ENCODE measurements at regions not wholly inside any gene's neighbourhood (a gene's known extent, or its start where the extent isn't known, plus 50 kb on each side); places are given as distances from the start of the nearest gene placed in this dataset.

DNA sequence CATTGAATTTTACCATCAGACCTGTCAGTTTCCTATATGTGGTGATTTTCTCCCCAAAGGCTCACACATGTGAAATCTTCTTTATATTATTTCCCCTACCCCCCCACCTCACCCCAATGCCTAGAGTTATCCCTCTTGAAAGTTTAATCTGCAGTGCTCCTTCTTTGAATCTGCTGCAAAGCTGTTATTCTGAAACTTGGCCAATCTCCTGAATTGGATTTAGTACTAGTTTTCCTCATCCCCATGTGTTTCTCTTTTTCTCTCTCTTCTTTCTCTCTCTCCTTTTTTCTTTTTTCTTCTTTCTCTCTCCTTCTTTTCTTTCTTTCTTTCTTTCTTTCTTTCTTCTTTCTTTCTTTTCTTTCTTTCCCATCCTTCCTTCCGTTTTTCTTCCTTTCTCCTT is 886.2 kb downstream of the TYW1 start:
- TF ChIP-seq, protein P1, sequence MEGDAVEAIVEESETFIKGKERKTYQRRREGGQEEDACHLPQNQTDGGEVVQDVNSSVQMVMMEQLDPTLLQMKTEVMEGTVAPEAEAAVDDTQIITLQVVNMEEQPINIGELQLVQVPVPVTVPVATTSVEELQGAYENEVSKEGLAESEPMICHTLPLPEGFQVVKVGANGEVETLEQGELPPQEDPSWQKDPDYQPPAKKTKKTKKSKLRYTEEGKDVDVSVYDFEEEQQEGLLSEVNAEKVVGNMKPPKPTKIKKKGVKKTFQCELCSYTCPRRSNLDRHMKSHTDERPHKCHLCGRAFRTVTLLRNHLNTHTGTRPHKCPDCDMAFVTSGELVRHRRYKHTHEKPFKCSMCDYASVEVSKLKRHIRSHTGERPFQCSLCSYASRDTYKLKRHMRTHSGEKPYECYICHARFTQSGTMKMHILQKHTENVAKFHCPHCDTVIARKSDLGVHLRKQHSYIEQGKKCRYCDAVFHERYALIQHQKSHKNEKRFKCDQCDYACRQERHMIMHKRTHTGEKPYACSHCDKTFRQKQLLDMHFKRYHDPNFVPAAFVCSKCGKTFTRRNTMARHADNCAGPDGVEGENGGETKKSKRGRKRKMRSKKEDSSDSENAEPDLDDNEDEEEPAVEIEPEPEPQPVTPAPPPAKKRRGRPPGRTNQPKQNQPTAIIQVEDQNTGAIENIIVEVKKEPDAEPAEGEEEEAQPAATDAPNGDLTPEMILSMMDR (IDR thresholded peaks at IDR 0.05; ENCODE audit: insufficient read depth, low read depth, low read length): no peak
- no peak for TF ChIP-seq EZH2 (IDR thresholded peaks at IDR 0.05; ENCODE audit: insufficient read depth, low read length)

Data from astrocyte (in vitro differentiated cells and primary cell).